ENCODE measurements at regions not wholly inside any gene's neighbourhood (a gene's known extent, or its start where the extent isn't known, plus 50 kb on each side); places are given as distances from the start of the nearest gene placed in this dataset.

- no peak for TF ChIP-seq CTCF (IDR thresholded peaks at IDR 0.05)
- no peak for TF ChIP-seq EZH2 (IDR thresholded peaks at IDR 0.05; ENCODE audit: borderline replicate concordance, insufficient read depth, low read depth, low read length, poor library complexity, severe bottlenecking)
Observed at GRCh38 chr2:217033186-217033585, 173.3 kb upstream of the TNP1 start.
